Keratinocyte (primary cell): ENCODE measurements at regions not wholly inside any gene's neighbourhood (a gene's known extent, or its start where the extent isn't known, plus 50 kb on each side); places are given as distances from the start of the nearest gene placed in this dataset.

Experiments used
- DNase-seq: peaks from one replicate; pipeline ENCODE4 v3.0.0-alpha.2; 2011; ENCODE audit warnings: low read depth, missing footprints, low spot score
- FAIRE-seq: peaks from 2 replicates; lab custom pipeline; 2011; peaks lifted over from hg19 to GRCh38; lab: Jason Lieb, UNC
- H2AFZ ChIP-seq: 2 replicates; pipeline ENCODE4 v1.6.0; 2012; ENCODE audit warnings: low read length, control low read depth, inconsistent platforms; ENCODE audit not compliant: control insufficient read depth
- H3K27ac ChIP-seq: 2 replicates; pipeline ENCODE4 v1.5.1; 2011; ENCODE audit warnings: low read length; ENCODE audit not compliant: control insufficient read depth, insufficient read depth
- H3K27me3 ChIP-seq: 3 replicates; pipeline ENCODE4 v1.6.0; 2011; ENCODE audit warnings: low read length; ENCODE audit not compliant: control insufficient read depth, insufficient read depth; ENCODE audit errors: extremely low read depth
- H3K36me3 ChIP-seq, 2 experiments: 2 replicates in 1 of 2; 3 replicates in 1 of 2; pipeline ENCODE4 v1.5.1; 2011; ENCODE audit warnings: low read length in 2 of 2, mild to moderate bottlenecking in 1 of 2; ENCODE audit not compliant: control insufficient read depth in 2 of 2, insufficient read depth in 2 of 2; ENCODE audit errors: extremely low read depth in 1 of 2
- H3K4me1 ChIP-seq: 3 replicates; pipeline ENCODE4 v1.5.1; 2011; ENCODE audit warnings: low read length; ENCODE audit not compliant: control insufficient read depth, insufficient read depth; ENCODE audit errors: extremely low read depth
- H3K4me2 ChIP-seq: 3 replicates; pipeline ENCODE4 v1.6.0; 2011; ENCODE audit warnings: low read depth, low read length; ENCODE audit not compliant: control insufficient read depth, insufficient read depth; ENCODE audit errors: extremely low read depth
- H3K4me3 ChIP-seq, 3 experiments: fragments of 200-600 bp in 1 of 3; sonication (generic) in 1 of 3; 2 replicates in 2 of 3; 3 replicates in 1 of 3; pipeline ENCODE4 v1.5.1; 2011 to 2016; ENCODE audit warnings: low read length in 3 of 3, mild to moderate bottlenecking in 3 of 3, control low read depth in 2 of 3, inconsistent platforms in 1 of 3, low read depth in 1 of 3, mixed read lengths in 1 of 3, mixed run types in 1 of 3, moderate library complexity in 1 of 3; ENCODE audit not compliant: control insufficient read depth in 2 of 3, insufficient read depth in 2 of 3; ENCODE audit errors: extremely low read depth in 1 of 3
- H3K79me2 ChIP-seq: 2 replicates; pipeline ENCODE4 v1.6.0; 2012; ENCODE audit warnings: low read length; ENCODE audit not compliant: control insufficient read depth, insufficient read depth
- H3K9ac ChIP-seq: 3 replicates; pipeline ENCODE4 v1.6.0; 2011; ENCODE audit warnings: low read length; ENCODE audit not compliant: control insufficient read depth, insufficient read depth; ENCODE audit errors: extremely low read depth
- H3K9me1 ChIP-seq: 3 replicates; pipeline ENCODE4 v1.6.0; 2011; ENCODE audit warnings: low read length; ENCODE audit not compliant: control insufficient read depth, insufficient read depth; ENCODE audit errors: extremely low read depth
- H3K9me3 ChIP-seq: 2 replicates; pipeline ENCODE4 v1.5.1; 2012; ENCODE audit warnings: low read depth, low read length; ENCODE audit not compliant: control insufficient read depth
- H4K20me1 ChIP-seq: 3 replicates; pipeline ENCODE4 v1.6.0; 2011; ENCODE audit warnings: low read length; ENCODE audit not compliant: control insufficient read depth, insufficient read depth; ENCODE audit errors: extremely low read depth
- EZH2 ChIP-seq: IDR thresholded peaks from one replicate; pipeline ENCODE4 v1.6.1; 2012; ENCODE audit warnings: inconsistent platforms, mild to moderate bottlenecking, low read length, moderate library complexity
- dilution Hi-C: fragments of 300-500 bp; cut with MboI; formaldehyde crosslinking; loops from one replicate; pipeline ENCODE4 v1.7.0; 2020; ENCODE audit warnings: low sequenced_read_pairs; ENCODE audit not compliant: extremely low pct_ligation_motif_present
- TF ChIP-seq, protein P1 (sequence below), 3 experiments: IDR thresholded peaks in 1 of 3; conservative IDR thresholded peaks in 1 of 3; optimal IDR thresholded peaks in 1 of 3; 2 replicates in 2 of 3; 3 replicates in 1 of 3; pipeline versions ENCODE3 to v1.5.1; 2011; ENCODE audit warnings: low read length in 3 of 3, mild to moderate bottlenecking in 3 of 3, moderate library complexity in 2 of 3, control low read depth in 1 of 3, inconsistent platforms in 1 of 3; ENCODE audit not compliant: insufficient read depth in 2 of 3; ENCODE audit errors: extremely low read depth in 1 of 3

DNA sequence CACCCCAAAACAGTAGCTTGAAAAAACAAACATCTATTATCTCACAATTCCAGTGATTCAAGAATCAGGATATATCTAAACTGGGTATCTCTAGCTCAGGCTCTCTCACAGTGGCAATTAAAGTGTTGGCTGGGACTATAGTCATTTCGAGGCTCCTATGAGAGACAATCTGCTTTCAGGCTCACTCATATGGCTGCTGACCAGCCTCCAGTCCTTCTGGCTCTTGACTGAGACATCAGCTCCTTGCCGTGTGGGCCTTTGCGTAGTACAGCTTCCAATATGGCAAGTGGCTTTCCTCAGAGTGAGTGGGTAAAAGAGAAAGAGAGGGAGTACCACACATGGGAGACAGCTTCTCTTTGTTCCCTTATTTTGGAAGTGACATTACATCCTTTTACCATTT, 327.2 kb downstream of the CENPW start:
- no peak for TF ChIP-seq EZH2
- TF ChIP-seq, protein P1, sequence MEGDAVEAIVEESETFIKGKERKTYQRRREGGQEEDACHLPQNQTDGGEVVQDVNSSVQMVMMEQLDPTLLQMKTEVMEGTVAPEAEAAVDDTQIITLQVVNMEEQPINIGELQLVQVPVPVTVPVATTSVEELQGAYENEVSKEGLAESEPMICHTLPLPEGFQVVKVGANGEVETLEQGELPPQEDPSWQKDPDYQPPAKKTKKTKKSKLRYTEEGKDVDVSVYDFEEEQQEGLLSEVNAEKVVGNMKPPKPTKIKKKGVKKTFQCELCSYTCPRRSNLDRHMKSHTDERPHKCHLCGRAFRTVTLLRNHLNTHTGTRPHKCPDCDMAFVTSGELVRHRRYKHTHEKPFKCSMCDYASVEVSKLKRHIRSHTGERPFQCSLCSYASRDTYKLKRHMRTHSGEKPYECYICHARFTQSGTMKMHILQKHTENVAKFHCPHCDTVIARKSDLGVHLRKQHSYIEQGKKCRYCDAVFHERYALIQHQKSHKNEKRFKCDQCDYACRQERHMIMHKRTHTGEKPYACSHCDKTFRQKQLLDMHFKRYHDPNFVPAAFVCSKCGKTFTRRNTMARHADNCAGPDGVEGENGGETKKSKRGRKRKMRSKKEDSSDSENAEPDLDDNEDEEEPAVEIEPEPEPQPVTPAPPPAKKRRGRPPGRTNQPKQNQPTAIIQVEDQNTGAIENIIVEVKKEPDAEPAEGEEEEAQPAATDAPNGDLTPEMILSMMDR (optimal IDR thresholded peaks at IDR 0.05 in 1 of 3, IDR thresholded peaks at IDR 0.05 in 1 of 3, conservative IDR thresholded peaks at IDR 0.05 in 1 of 3; ENCODE audit: extremely low read depth in 1 of 3, insufficient read depth in 2 of 3, low read length in 3 of 3) = no peak
- H3K4me2 ChIP-seq = no peak overlapping the region
- no peak overlapping the region for H2AFZ ChIP-seq
- DNase-seq (no peak), FAIRE-seq (no peak)
- no peaks in the 10 kb centered on the region for H4K20me1 ChIP-seq
- no peaks in the 10 kb centered on the region for H3K9me1 ChIP-seq
- H3K9ac ChIP-seq = no peak overlapping the region
- H3K27me3 ChIP-seq = no peaks in the 10 kb centered on the region
- H3K9me3 ChIP-seq = no peaks in the 10 kb centered on the region
- H3K36me3 ChIP-seq = no peaks in the 10 kb centered on the region
- no peak overlapping the region for H3K27ac ChIP-seq
- dilution Hi-C loops = no loop called here
- H3K79me2 ChIP-seq = no peaks in the 10 kb centered on the region
- no peak overlapping the region for H3K4me3 ChIP-seq
- no peaks in the 10 kb centered on the region for H3K4me1 ChIP-seq

DNA sequence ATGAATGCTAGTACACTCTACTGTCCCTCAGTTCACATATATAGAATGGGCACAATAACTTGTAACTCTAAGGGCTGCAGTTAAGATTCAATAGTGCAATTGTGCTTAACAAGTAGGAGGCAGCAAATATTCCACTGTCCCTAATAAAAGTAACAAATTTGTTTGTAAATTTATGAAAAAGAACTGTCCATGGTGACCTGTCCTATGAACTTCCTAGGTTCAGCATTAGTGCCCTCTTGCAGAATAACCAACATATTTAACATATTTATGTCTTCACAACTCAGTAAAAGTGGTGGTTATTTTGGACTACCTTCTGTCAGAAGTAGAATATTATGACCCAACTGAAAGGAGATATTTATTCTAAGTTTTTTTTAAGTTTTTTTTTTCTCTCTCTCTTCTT, 327.8 kb downstream of the CENPW start:
- H3K9me1 ChIP-seq = no peaks in the 10 kb centered on the region
- no peak overlapping the region for H3K4me3 ChIP-seq
- dilution Hi-C loops = no loop called here
- no peaks in the 10 kb centered on the region for H3K79me2 ChIP-seq
- TF ChIP-seq, protein P1 (optimal IDR thresholded peaks at IDR 0.05 in 1 of 3, IDR thresholded peaks at IDR 0.05 in 1 of 3, conservative IDR thresholded peaks at IDR 0.05 in 1 of 3; ENCODE audit: extremely low read depth in 1 of 3, insufficient read depth in 2 of 3, low read length in 3 of 3) = no peak
- no peak for TF ChIP-seq EZH2
- no peak overlapping the region for H3K4me2 ChIP-seq
- H4K20me1 ChIP-seq = no peaks in the 10 kb centered on the region
- no peak for DNase-seq
- FAIRE-seq = no peak
- no peak overlapping the region for H3K27ac ChIP-seq
- no peaks in the 10 kb centered on the region for H3K9me3 ChIP-seq
- H3K36me3 ChIP-seq = no peaks in the 10 kb centered on the region
- no peak overlapping the region for H2AFZ ChIP-seq
- H3K4me1 ChIP-seq = no peaks in the 10 kb centered on the region
- H3K27me3 ChIP-seq = no peaks in the 10 kb centered on the region
- no peak overlapping the region for H3K9ac ChIP-seq
